ENCODE measurements at regions not wholly inside any gene's neighbourhood (a gene's known extent, or its start where the extent isn't known, plus 50 kb on each side); places are given as distances from the start of the nearest gene placed in this dataset.

DNA sequence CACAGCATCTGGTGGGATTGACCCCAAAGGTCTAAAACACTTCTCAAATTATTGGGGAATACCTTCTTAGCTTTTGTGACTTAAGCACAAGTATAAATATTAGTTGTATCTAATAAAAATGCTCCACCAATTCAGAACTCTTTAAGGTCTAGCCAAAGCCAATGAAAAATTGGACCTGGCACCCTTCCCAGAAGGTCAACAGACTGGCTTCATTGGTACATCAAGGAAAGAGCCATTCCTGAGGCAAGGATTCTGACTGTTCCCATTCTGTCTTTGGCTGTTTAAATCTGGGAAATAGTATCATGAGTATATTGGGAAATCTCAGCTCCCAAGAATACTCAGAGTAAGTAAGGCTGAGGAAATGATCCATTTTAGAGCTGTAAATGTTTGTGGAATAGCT, 153.0 kb upstream of the TRPC5 start:
- TF ChIP-seq CTCF (IDR thresholded peaks at IDR 0.05) (no peak), POLR2AphosphoS5 (IDR thresholded peaks at IDR 0.05) (no peak), POLR2A (IDR thresholded peaks at IDR 0.05) (no peak), EP300 (IDR thresholded peaks at IDR 0.05) (no peak)

Measured in upper lobe of left lung (tissue), 4 donors.